ENCODE measurements at regions not wholly inside any gene's neighbourhood (a gene's known extent, or its start where the extent isn't known, plus 50 kb on each side); places are given as distances from the start of the nearest gene placed in this dataset.
A peak's percentile ranks its signal among the peaks of the same experiment; 100 is the strongest.

- TF ChIP-seq CTCF (IDR thresholded peaks at IDR 0.05; ENCODE audit: borderline replicate concordance, extremely low read depth, insufficient read depth): peak; percentile 88
- intact Hi-C loops (cut with DNase I): loop anchor here (5.0 kb wide), 1 partner anchor 211 kb away; no protein-coding TSS in a partner anchor
These were observed 52.6 kb upstream of the FAM180A start for GRCh38 chr7:135801045-135801693.

GRCh38 chr7:135800560-135800959, 51.9 kb upstream of the FAM180A start:
- Histone ChIP-seq H3K27ac (ENCODE audit: low read depth in 2 of 2, low read length in 2 of 2) (no peak overlapping the region), H3K9ac (ENCODE audit: low read length in 3 of 3) (peak overlapping the region in 1 of 3 donors; percentile 8), H3K9me3 (ENCODE audit: control insufficient read depth in 2 of 3, insufficient read depth in 1 of 3, low read length in 3 of 3) (no peaks in the 10 kb centered on the region), H3K4me1 (ENCODE audit: control insufficient read depth in 2 of 3, insufficient read depth in 2 of 3, low read depth in 1 of 3, low read length in 3 of 3) (peaks cover 0 to 13% (median 4%) of the 10 kb centered on the region in 3 donors), H3K27me3 (ENCODE audit: control insufficient read depth, insufficient read depth, low read length) (no peaks in the 10 kb centered on the region), H3K4me3 (ENCODE audit: low read length in 3 of 3) (peak overlapping the region in 1 of 3 donors; percentile 38), H3K36me3 (ENCODE audit: control insufficient read depth in 2 of 3, insufficient read depth in 3 of 3, low read length in 3 of 3) (no peaks in the 10 kb centered on the region)
- FAIRE-seq: no peak
- DNase-seq: no peak
- TF ChIP-seq CTCF (IDR thresholded peaks at IDR 0.05; ENCODE audit: borderline replicate concordance, extremely low read depth, insufficient read depth): no peak
- intact Hi-C loops (cut with DNase I): loop anchor here (5.0 kb wide), 1 partner anchor 212 kb away; no protein-coding TSS in a partner anchor

More at GRCh38 chr7:135801045-135801693, 52.6 kb upstream of the FAM180A start:
- H3K36me3 ChIP-seq (ENCODE audit: control insufficient read depth in 2 of 3, insufficient read depth in 3 of 3, low read length in 3 of 3): no peaks in the 10 kb centered on the region
- peaks cover 0 to 13% (median 4%) of the 10 kb centered on the region in 3 donors for H3K4me1 ChIP-seq (ENCODE audit: control insufficient read depth in 2 of 3, insufficient read depth in 2 of 3, low read depth in 1 of 3, low read length in 3 of 3)
- no peaks in the 10 kb centered on the region for H3K9me3 ChIP-seq (ENCODE audit: control insufficient read depth in 2 of 3, insufficient read depth in 1 of 3, low read length in 3 of 3)
- peak overlapping the region in 2 of 3 donors; percentile 32 to 38 for H3K4me3 ChIP-seq (ENCODE audit: low read length in 3 of 3)
- H3K27me3 ChIP-seq (ENCODE audit: control insufficient read depth, insufficient read depth, low read length): no peaks in the 10 kb centered on the region
- FAIRE-seq (no peak), DNase-seq (peak in 3 of 5 donors; percentile 28 to 83 (median 77))
- peak overlapping the region in 1 of 3 donors; percentile 8 for H3K9ac ChIP-seq (ENCODE audit: low read length in 3 of 3)
- H3K27ac ChIP-seq (ENCODE audit: low read depth in 2 of 2, low read length in 2 of 2): no peak overlapping the region

- Histone ChIP-seq H3K27me3 (ENCODE audit: control insufficient read depth, insufficient read depth, low read length) (no peaks in the 10 kb centered on the region), H3K36me3 (ENCODE audit: control insufficient read depth in 2 of 3, insufficient read depth in 3 of 3, low read length in 3 of 3) (no peaks in the 10 kb centered on the region), H3K9me3 (ENCODE audit: control insufficient read depth in 2 of 3, insufficient read depth in 1 of 3, low read length in 3 of 3) (no peaks in the 10 kb centered on the region), H3K27ac (ENCODE audit: low read depth in 2 of 2, low read length in 2 of 2) (no peak overlapping the region), H3K9ac (ENCODE audit: low read length in 3 of 3) (no peak overlapping the region), H3K4me3 (ENCODE audit: low read length in 3 of 3) (no peak overlapping the region), H3K4me1 (ENCODE audit: control insufficient read depth in 2 of 3, insufficient read depth in 2 of 3, low read depth in 1 of 3, low read length in 3 of 3) (peaks cover 0 to 13% (median 4%) of the 10 kb centered on the region in 3 donors)
- FAIRE-seq (no peak), DNase-seq (no peak)
- intact Hi-C loops (cut with DNase I): loop anchor here (5.0 kb wide), 1 partner anchor 212 kb away; no protein-coding TSS in a partner anchor
- TF ChIP-seq CTCF (IDR thresholded peaks at IDR 0.05; ENCODE audit: borderline replicate concordance, extremely low read depth, insufficient read depth): no peak
These were observed 51.3 kb upstream of the FAM180A start for GRCh38 chr7:135799881-135800280.

All from kidney (tissue), 13 donors.